WTC11 (cell line): ENCODE measurements at regions not wholly inside any gene's neighbourhood (a gene's known extent, or its start where the extent isn't known, plus 50 kb on each side); places are given as distances from the start of the nearest gene placed in this dataset.

Experiments
- ATAC-seq: fragments of 200-7000 bp; cut with Tn5 transposase; 2 replicates; pipeline ENCODE4 v1.10.0; 2021; ENCODE audit warnings: mild to moderate bottlenecking, moderate library complexity
- CTCF ChIA-PET: fragments of 300-600 bp; sonication (Branson Sonifier 250); formaldehyde crosslinking; loops from one replicate; lab custom pipeline; 2021; ENCODE audit warnings: antibody characterized with exemption; lab: Charles Lee
- POLR2A ChIA-PET: fragments of 350-600 bp; sonication (Branson Sonifier 250); formaldehyde crosslinking; loops from one replicate; lab custom pipeline; 2021; ENCODE audit warnings: antibody characterized with exemption; lab: Charles Lee
- DNase-seq: peaks from one replicate; pipeline ENCODE4 v3.0.0; 2021; ENCODE audit warnings: low spot score
- H3K27ac Mint-ChIP-seq: 2 replicates; pipeline ENCODE4 v1.8.0; 2021; ENCODE audit warnings: mixed read lengths
- H3K27me3 Mint-ChIP-seq: 2 replicates; pipeline ENCODE4 v1.8.0; 2021; ENCODE audit warnings: low read depth, mild to moderate bottlenecking, moderate library complexity, mixed read lengths
- H3K36me3 Mint-ChIP-seq: 2 replicates; pipeline ENCODE4 v1.8.0; 2021; ENCODE audit warnings: mixed read lengths
- H3K4me1 Mint-ChIP-seq: 2 replicates; pipeline ENCODE4 v1.8.0; 2022; ENCODE audit warnings: mixed read lengths
- H3K4me3 Mint-ChIP-seq: 2 replicates; pipeline ENCODE4 v1.8.0; 2021; ENCODE audit warnings: mild to moderate bottlenecking, moderate library complexity, mixed read lengths
- H3K9me3 Mint-ChIP-seq: 2 replicates; pipeline ENCODE4 v1.8.0; 2021; ENCODE audit warnings: mixed read lengths
- AR ChIP-seq: fragments of 250-450 bp; sonication (Bioruptor Pico); IDR thresholded peaks from 2 replicates; pipeline ENCODE4 v1.9.0; 2021; ENCODE audit warnings: mild to moderate bottlenecking
- ATF1 ChIP-seq: sonication (generic); formaldehyde crosslinking; IDR thresholded peaks from 2 replicates; pipeline ENCODE4 v1.8.1; 2023; ENCODE audit warnings: mild to moderate bottlenecking, moderate library complexity, missing genetic modification reagents
- CBFB ChIP-seq: sonication (generic); formaldehyde crosslinking; IDR thresholded peaks from 2 replicates; pipeline ENCODE4 v1.8.1; 2022; ENCODE audit warnings: mild to moderate bottlenecking, low read depth, missing genetic modification reagents
- CREM ChIP-seq: sonication (generic); formaldehyde crosslinking; IDR thresholded peaks from 2 replicates; pipeline ENCODE4 v1.8.1; 2022; ENCODE audit warnings: mild to moderate bottlenecking, missing genetic modification reagents, moderate library complexity
- FOXP4 ChIP-seq: sonication (generic); formaldehyde crosslinking; IDR thresholded peaks from 2 replicates; pipeline ENCODE4 v1.8.0; 2022; ENCODE audit warnings: mild to moderate bottlenecking, missing genetic modification reagents
- GABPB1 ChIP-seq: sonication (generic); formaldehyde crosslinking; IDR thresholded peaks from 2 replicates; pipeline ENCODE4 v1.8.1; 2023; ENCODE audit warnings: mild to moderate bottlenecking, missing genetic modification reagents
- IRF1 ChIP-seq: sonication (generic); formaldehyde crosslinking; IDR thresholded peaks from 2 replicates; pipeline ENCODE4 v1.8.0; 2023; ENCODE audit warnings: missing genetic modification reagents
- MAX ChIP-seq: sonication (generic); formaldehyde crosslinking; IDR thresholded peaks from 2 replicates; pipeline ENCODE4 v1.8.0; 2022; ENCODE audit warnings: mild to moderate bottlenecking, missing genetic modification reagents
- NFE2L1 ChIP-seq: sonication (generic); formaldehyde crosslinking; IDR thresholded peaks from 2 replicates; pipeline ENCODE4 v1.8.1; 2023; ENCODE audit warnings: missing genetic modification reagents
- NFYB ChIP-seq: sonication (generic); formaldehyde crosslinking; conservative IDR thresholded peaks from 2 replicates; pipeline ENCODE4 v1.8.0; 2022; ENCODE audit warnings: low read depth, missing genetic modification reagents
- NR3C1 ChIP-seq: sonication (generic); formaldehyde crosslinking; conservative IDR thresholded peaks from 2 replicates; pipeline ENCODE4 v1.8.1; 2023; ENCODE audit warnings: low read depth, mild to moderate bottlenecking, missing genetic modification reagents
- OVOL2 ChIP-seq: fragments of 250-450 bp; sonication (Bioruptor Pico); IDR thresholded peaks from 2 replicates; pipeline ENCODE4 v1.9.0; 2021; ENCODE audit warnings: mild to moderate bottlenecking, borderline replicate concordance
- TCF7 ChIP-seq: sonication (generic); formaldehyde crosslinking; IDR thresholded peaks from 2 replicates; pipeline ENCODE4 v1.8.0; 2022; ENCODE audit warnings: mild to moderate bottlenecking, low read depth, missing genetic modification reagents, moderate library complexity
- TEAD4 ChIP-seq: sonication (generic); formaldehyde crosslinking; IDR thresholded peaks from 2 replicates; pipeline ENCODE4 v1.8.0; 2022; ENCODE audit warnings: mild to moderate bottlenecking, missing genetic modification reagents
- USF2 ChIP-seq: sonication (generic); formaldehyde crosslinking; IDR thresholded peaks from 2 replicates; pipeline ENCODE4 v1.8.1; 2023; ENCODE audit warnings: mild to moderate bottlenecking, missing genetic modification reagents, moderate library complexity
- ZNF219 ChIP-seq: sonication (generic); formaldehyde crosslinking; IDR thresholded peaks from 2 replicates; pipeline ENCODE4 v1.8.0; 2023; ENCODE audit warnings: missing genetic modification reagents, mild to moderate bottlenecking, borderline replicate concordance
- ZNF416 ChIP-seq: fragments of 250-450 bp; sonication (Bioruptor Pico); IDR thresholded peaks from 2 replicates; pipeline ENCODE4 v1.9.0; 2021; ENCODE audit warnings: mild to moderate bottlenecking, inconsistent platforms
- TF ChIP-seq, protein P1 (sequence below): sonication (generic); formaldehyde crosslinking; conservative IDR thresholded peaks from 2 replicates; pipeline ENCODE4 v1.8.1; 2023; ENCODE audit warnings: mild to moderate bottlenecking, low read depth, missing genetic modification reagents, moderate library complexity
- TF ChIP-seq, protein P2 (sequence below): sonication (generic); formaldehyde crosslinking; IDR thresholded peaks from 2 replicates; pipeline ENCODE4 v1.8.0; 2022; ENCODE audit warnings: mild to moderate bottlenecking, missing genetic modification reagents
- TF ChIP-seq, protein P3 (sequence below): sonication (generic); formaldehyde crosslinking; conservative IDR thresholded peaks from 2 replicates; pipeline ENCODE4 v1.8.1; 2022; ENCODE audit warnings: mild to moderate bottlenecking, missing genetic modification reagents

DNA sequence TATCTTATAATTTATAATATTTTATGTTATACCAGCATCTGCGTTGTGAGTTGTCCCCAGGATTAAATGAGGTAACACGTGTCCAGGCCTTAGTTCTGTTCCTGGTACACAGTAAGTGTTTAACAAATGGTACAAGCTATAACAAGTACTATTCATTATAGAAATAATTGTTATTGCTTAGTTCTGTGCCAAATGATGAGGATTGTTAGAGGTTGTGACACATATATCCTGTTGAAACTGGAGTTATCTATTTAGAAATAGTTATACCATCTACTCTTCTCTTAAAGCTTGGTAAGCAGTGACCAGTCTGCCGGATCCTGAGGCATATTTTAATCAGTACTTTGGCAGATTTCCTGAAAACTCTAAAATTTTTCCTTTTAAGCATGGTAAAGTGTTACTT, 1066.5 kb downstream of the TMTC2 start:
- POLR2A ChIA-PET, result no interaction called here
- H3K27ac Mint-ChIP-seq, result no peak overlapping the region
- TF ChIP-seq, protein P1, sequence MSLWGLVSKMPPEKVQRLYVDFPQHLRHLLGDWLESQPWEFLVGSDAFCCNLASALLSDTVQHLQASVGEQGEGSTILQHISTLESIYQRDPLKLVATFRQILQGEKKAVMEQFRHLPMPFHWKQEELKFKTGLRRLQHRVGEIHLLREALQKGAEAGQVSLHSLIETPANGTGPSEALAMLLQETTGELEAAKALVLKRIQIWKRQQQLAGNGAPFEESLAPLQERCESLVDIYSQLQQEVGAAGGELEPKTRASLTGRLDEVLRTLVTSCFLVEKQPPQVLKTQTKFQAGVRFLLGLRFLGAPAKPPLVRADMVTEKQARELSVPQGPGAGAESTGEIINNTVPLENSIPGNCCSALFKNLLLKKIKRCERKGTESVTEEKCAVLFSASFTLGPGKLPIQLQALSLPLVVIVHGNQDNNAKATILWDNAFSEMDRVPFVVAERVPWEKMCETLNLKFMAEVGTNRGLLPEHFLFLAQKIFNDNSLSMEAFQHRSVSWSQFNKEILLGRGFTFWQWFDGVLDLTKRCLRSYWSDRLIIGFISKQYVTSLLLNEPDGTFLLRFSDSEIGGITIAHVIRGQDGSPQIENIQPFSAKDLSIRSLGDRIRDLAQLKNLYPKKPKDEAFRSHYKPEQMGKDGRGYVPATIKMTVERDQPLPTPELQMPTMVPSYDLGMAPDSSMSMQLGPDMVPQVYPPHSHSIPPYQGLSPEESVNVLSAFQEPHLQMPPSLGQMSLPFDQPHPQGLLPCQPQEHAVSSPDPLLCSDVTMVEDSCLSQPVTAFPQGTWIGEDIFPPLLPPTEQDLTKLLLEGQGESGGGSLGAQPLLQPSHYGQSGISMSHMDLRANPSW (CRISPR knock-in tag), result no peak
- no peak for TF ChIP-seq ATF1 (CRISPR knock-in tag)
- TF ChIP-seq NFYB (CRISPR knock-in tag), result no peak
- TF ChIP-seq OVOL2 (CRISPR knock-in tag), result no peak
- no peak for TF ChIP-seq USF2
- TF ChIP-seq, protein P2, sequence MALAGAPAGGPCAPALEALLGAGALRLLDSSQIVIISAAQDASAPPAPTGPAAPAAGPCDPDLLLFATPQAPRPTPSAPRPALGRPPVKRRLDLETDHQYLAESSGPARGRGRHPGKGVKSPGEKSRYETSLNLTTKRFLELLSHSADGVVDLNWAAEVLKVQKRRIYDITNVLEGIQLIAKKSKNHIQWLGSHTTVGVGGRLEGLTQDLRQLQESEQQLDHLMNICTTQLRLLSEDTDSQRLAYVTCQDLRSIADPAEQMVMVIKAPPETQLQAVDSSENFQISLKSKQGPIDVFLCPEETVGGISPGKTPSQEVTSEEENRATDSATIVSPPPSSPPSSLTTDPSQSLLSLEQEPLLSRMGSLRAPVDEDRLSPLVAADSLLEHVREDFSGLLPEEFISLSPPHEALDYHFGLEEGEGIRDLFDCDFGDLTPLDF, result no peak
- no peak for TF ChIP-seq NFE2L1 (CRISPR knock-in tag)
- no peak for TF ChIP-seq ZNF416 (CRISPR knock-in tag)
- TF ChIP-seq CREM (CRISPR knock-in tag), result no peak
- TF ChIP-seq CBFB, result no peak
- TF ChIP-seq TCF7 (CRISPR knock-in tag), result no peak
- TF ChIP-seq AR (CRISPR knock-in tag), result no peak
- TF ChIP-seq IRF1, result no peak
- TF ChIP-seq GABPB1 (CRISPR knock-in tag), result no peak
- TF ChIP-seq, protein P3, sequence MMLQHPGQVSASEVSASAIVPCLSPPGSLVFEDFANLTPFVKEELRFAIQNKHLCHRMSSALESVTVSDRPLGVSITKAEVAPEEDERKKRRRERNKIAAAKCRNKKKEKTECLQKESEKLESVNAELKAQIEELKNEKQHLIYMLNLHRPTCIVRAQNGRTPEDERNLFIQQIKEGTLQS (CRISPR knock-in tag), result no peak
- no peak for TF ChIP-seq TEAD4 (CRISPR knock-in tag)
- no peak for TF ChIP-seq ZNF219 (CRISPR knock-in tag)
- H3K9me3 Mint-ChIP-seq, result no peaks in the 10 kb centered on the region
- DNase-seq, result no peak
- no peaks in the 10 kb centered on the region for H3K36me3 Mint-ChIP-seq
- H3K4me1 Mint-ChIP-seq, result no peaks in the 10 kb centered on the region
- ATAC-seq, result no peak
- CTCF ChIA-PET, result no interaction called here
- no peaks in the 10 kb centered on the region for H3K27me3 Mint-ChIP-seq
- H3K4me3 Mint-ChIP-seq, result no peak overlapping the region

DNA sequence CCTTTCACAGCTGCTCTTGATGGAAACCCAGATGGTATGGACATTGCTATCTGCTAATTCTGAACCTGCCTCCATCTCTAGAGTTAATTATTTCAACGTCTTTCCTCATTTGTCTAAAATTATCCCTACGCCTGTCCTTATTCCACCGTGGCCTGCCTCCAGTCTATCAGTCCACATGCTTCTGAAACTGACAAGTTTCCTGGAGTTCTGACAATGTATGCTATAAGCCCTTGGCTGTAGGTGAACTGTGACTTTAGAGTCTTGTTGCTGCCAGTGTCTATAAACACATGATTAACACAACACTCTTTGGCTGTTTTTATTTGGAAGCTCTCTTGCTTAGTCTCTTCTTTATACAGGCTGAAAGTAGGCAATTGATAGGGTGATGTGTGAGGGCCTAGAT, 1052.9 kb downstream of the TMTC2 start:
- no peak overlapping the region for H3K4me3 Mint-ChIP-seq
- no peaks in the 10 kb centered on the region; the same call in 1 of the 2 replicates for H3K36me3 Mint-ChIP-seq
- peaks cover 25% of the 10 kb centered on the region for H3K9me3 Mint-ChIP-seq
- ChIA-PET CTCF (no interaction called here), POLR2A (no interaction called here)
- TF ChIP-seq NR3C1 (CRISPR knock-in tag), result no peak
- TF ChIP-seq MAX (CRISPR knock-in tag), result no peak
- no peak for TF ChIP-seq FOXP4
- no peak for DNase-seq
- H3K27ac Mint-ChIP-seq, result no peak overlapping the region
- ATAC-seq, result no peak
- no peaks in the 10 kb centered on the region for H3K27me3 Mint-ChIP-seq
- H3K4me1 Mint-ChIP-seq, result no peaks in the 10 kb centered on the region
